Panc1 (cell line): ENCODE measurements at regions not wholly inside any gene's neighbourhood (a gene's known extent, or its start where the extent isn't known, plus 50 kb on each side); places are given as distances from the start of the nearest gene placed in this dataset.

Experiments
- ATAC-seq: fragments of 200-7000 bp; cut with Tn5 transposase; 2 replicates; pipeline ENCODE4 v1.9.1; 2020; ENCODE audit warnings: mild to moderate bottlenecking, moderate library complexity
- BruUV-seq: library from RNA; stranded (reverse); fragments of 400-500 nt; replicated peaks from 2 replicates; lab custom pipeline; 2021; lab: Mats Ljungman, UMichigan
- CTCF ChIA-PET: fragments of 300-600 bp; sonication (Branson Sonifier 250); formaldehyde crosslinking; loops from one replicate; lab custom pipeline; 2022; ENCODE audit warnings: antibody characterized with exemption; lab: Charles Lee
- POLR2A ChIA-PET: fragments of 300-600 bp; sonication (Branson Sonifier 250); formaldehyde crosslinking; loops from one replicate; lab custom pipeline; 2022; ENCODE audit warnings: antibody characterized with exemption; lab: Charles Lee
- DNase-seq: peaks from one replicate; pipeline ENCODE4 v3.0.0-alpha.2; 2010; ENCODE audit warnings: low read depth, low spot score
- H3K27ac ChIP-seq: 2 replicates; pipeline ENCODE4 v1.5.1; 2011; ENCODE audit warnings: mild to moderate bottlenecking, low read length, inconsistent platforms
- H3K27me3 ChIP-seq: fragments of 200-500 bp; sonication (Bioruptor generic); 2 replicates; pipeline ENCODE4 v1.6.0; 2014; ENCODE audit warnings: low read length, inconsistent platforms; ENCODE audit not compliant: control insufficient read depth, insufficient read depth
- H3K36me3 ChIP-seq: fragments of 200-500 bp; sonication (Bioruptor generic); 2 replicates; pipeline ENCODE4 v1.5.1; 2014; ENCODE audit warnings: inconsistent platforms, mild to moderate bottlenecking, low read length, moderate library complexity; ENCODE audit not compliant: control insufficient read depth, insufficient read depth
- H3K4me1 ChIP-seq: 2 replicates; pipeline ENCODE4 v1.5.1; 2011; ENCODE audit warnings: inconsistent platforms, mild to moderate bottlenecking, low read length, moderate library complexity; ENCODE audit not compliant: control insufficient read depth, insufficient read depth
- H3K4me3 ChIP-seq, 2 experiments: 2 replicates each; pipeline ENCODE4 v1.5.1; 2011 to 2012; ENCODE audit warnings: low read depth in 2 of 2, low read length in 2 of 2, mild to moderate bottlenecking in 2 of 2, inconsistent platforms in 1 of 2, moderate library complexity in 1 of 2
- H3K9me3 ChIP-seq: fragments of 200-500 bp; sonication (Bioruptor generic); 2 replicates; pipeline ENCODE4 v1.5.1; 2014; ENCODE audit warnings: low read depth, mild to moderate bottlenecking, inconsistent platforms, low read length, moderate library complexity; ENCODE audit not compliant: control insufficient read depth, insufficient read depth
- CTCF ChIP-seq: fragments of 450-650 bp; IDR thresholded peaks from 2 replicates; pipeline ENCODE4 v1.5.1; 2017; ENCODE audit warnings: mild to moderate bottlenecking
- POLR2AphosphoS5 ChIP-seq: IDR thresholded peaks from 2 replicates; pipeline ENCODE4 v1.6.1; 2012; ENCODE audit warnings: mild to moderate bottlenecking, low read depth, low read length, moderate library complexity
- REST ChIP-seq, 2 experiments: IDR thresholded peaks; 2 replicates each; pipeline ENCODE4 v1.6.1; 2011 to 2012; ENCODE audit warnings: low read depth in 2 of 2, control low read depth in 1 of 2, low read length in 1 of 2, mild to moderate bottlenecking in 1 of 2, moderate library complexity in 1 of 2; ENCODE audit not compliant: insufficient read depth in 1 of 2
- SIN3A ChIP-seq: IDR thresholded peaks from 2 replicates; pipeline ENCODE4 v1.6.1; 2012; ENCODE audit warnings: low read depth, mild to moderate bottlenecking, low read length, moderate library complexity, borderline replicate concordance; ENCODE audit not compliant: insufficient read depth
- TCF7L2 ChIP-seq: IDR thresholded peaks from 2 replicates; pipeline ENCODE4 v1.6.1; 2011; ENCODE audit warnings: mild to moderate bottlenecking, low read depth, low read length, inconsistent platforms
- in situ Hi-C: cut with HindIII; loops from 2 replicates; pipeline ENCODE4 v1.10.0; 2016; ENCODE audit warnings: low sequenced_read_pairs, low pct_unique_long_range_greater_than_20kb
- intact Hi-C: fragments of 100-400 bp; cut with micrococcal nuclease; formaldehyde crosslinking; loops from one replicate; pipeline ENCODE4 v1.10.0; 2022; ENCODE audit not compliant: unreplicated experiment

DNA sequence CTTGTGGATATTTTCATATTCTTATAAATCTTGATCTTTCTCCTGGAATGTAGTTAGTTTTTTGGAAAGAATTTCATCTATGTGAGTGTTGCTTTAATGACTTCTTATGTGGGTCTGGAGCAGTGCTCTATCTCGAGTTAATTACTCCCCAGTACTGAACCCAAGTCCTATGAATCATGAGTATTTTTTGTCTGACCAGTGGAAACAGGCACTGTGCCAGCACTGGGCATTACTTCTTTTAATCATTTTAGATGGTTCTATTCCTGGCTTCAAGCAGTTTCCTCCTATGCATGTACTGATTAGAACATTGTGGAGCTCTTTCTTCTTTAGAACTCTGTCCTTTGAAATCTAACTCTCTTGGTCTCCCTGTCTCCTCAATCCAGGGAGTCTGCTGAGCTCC, 466.3 kb downstream of the PCDH17 start:
- H3K9me3 ChIP-seq: no peaks in the 10 kb centered on the region
- H3K36me3 ChIP-seq: no peaks in the 10 kb centered on the region
- CTCF ChIA-PET: no interaction called here
- DNase-seq: no peak
- no peaks in the 10 kb centered on the region for H3K4me1 ChIP-seq
- ATAC-seq: no peak
- intact Hi-C loops (no loop called here), in situ Hi-C loops (no loop called here)
- H3K27ac ChIP-seq: no peak overlapping the region
- no TSS peak for BruUV-seq
- POLR2A ChIA-PET: no interaction called here
- no peak for TF ChIP-seq SIN3A
- no peak for TF ChIP-seq REST (IDR thresholded peaks at IDR 0.05; ENCODE audit: insufficient read depth in 1 of 2, low read depth in 2 of 2, low read length in 1 of 2)
- TF ChIP-seq TCF7L2: no peak
- TF ChIP-seq POLR2AphosphoS5: no peak
- no peak for TF ChIP-seq CTCF
- no peak overlapping the region for H3K4me3 ChIP-seq
- H3K27me3 ChIP-seq: no peaks in the 10 kb centered on the region

GRCh38 chr13:58119351-58119750, 487.8 kb downstream of the PCDH17 start:
- Histone ChIP-seq H3K4me1 (no peaks in the 10 kb centered on the region), H3K27ac (no peak overlapping the region), H3K4me3 (no peak overlapping the region), H3K27me3 (no peaks in the 10 kb centered on the region), H3K9me3 (no peaks in the 10 kb centered on the region), H3K36me3 (no peaks in the 10 kb centered on the region)
- no peak for ATAC-seq
- POLR2A ChIA-PET: no interaction called here
- CTCF ChIA-PET: no interaction called here
- TF ChIP-seq POLR2AphosphoS5: no peak
- TF ChIP-seq TCF7L2: no peak
- TF ChIP-seq SIN3A: no peak
- TF ChIP-seq REST (IDR thresholded peaks at IDR 0.05; ENCODE audit: insufficient read depth in 1 of 2, low read depth in 2 of 2, low read length in 1 of 2): no peak
- no peak for TF ChIP-seq CTCF
- in situ Hi-C loops (no loop called here), intact Hi-C loops (no loop called here)
- no peak for DNase-seq
- no TSS peak for BruUV-seq
